22Rv1 (cell line): ENCODE measurements at regions not wholly inside any gene's neighbourhood (a gene's known extent, or its start where the extent isn't known, plus 50 kb on each side); places are given as distances from the start of the nearest gene placed in this dataset.
"Not testable (repeated sequence)": the region's sequence is repeated elsewhere in the genome, so short reads cannot be mapped to it uniquely, and the experiment has no call there.

Source experiments
- H3K27ac ChIP-seq: fragments of 450-650 bp; 2 replicates; pipeline ENCODE4 v1.5.1; 2017
- ZFX ChIP-seq: fragments of 450-650 bp; IDR thresholded peaks from 2 replicates; pipeline ENCODE4 v1.6.1; 2017; ENCODE audit warnings: antibody characterized with exemption, borderline replicate concordance
- TF ChIP-seq, protein P1 (sequence below): fragments of 450-650 bp; IDR thresholded peaks from 2 replicates; pipeline ENCODE4 v1.5.1; 2017; ENCODE audit warnings: mild to moderate bottlenecking

GRCh38 chr1:5728663-5729355 is 263.4 kb downstream of the NPHP4 start:
- H3K27ac ChIP-seq, result no peak overlapping the region
- TF ChIP-seq ZFX, result no peak
- TF ChIP-seq, protein P1, sequence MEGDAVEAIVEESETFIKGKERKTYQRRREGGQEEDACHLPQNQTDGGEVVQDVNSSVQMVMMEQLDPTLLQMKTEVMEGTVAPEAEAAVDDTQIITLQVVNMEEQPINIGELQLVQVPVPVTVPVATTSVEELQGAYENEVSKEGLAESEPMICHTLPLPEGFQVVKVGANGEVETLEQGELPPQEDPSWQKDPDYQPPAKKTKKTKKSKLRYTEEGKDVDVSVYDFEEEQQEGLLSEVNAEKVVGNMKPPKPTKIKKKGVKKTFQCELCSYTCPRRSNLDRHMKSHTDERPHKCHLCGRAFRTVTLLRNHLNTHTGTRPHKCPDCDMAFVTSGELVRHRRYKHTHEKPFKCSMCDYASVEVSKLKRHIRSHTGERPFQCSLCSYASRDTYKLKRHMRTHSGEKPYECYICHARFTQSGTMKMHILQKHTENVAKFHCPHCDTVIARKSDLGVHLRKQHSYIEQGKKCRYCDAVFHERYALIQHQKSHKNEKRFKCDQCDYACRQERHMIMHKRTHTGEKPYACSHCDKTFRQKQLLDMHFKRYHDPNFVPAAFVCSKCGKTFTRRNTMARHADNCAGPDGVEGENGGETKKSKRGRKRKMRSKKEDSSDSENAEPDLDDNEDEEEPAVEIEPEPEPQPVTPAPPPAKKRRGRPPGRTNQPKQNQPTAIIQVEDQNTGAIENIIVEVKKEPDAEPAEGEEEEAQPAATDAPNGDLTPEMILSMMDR, result no peak

DNA sequence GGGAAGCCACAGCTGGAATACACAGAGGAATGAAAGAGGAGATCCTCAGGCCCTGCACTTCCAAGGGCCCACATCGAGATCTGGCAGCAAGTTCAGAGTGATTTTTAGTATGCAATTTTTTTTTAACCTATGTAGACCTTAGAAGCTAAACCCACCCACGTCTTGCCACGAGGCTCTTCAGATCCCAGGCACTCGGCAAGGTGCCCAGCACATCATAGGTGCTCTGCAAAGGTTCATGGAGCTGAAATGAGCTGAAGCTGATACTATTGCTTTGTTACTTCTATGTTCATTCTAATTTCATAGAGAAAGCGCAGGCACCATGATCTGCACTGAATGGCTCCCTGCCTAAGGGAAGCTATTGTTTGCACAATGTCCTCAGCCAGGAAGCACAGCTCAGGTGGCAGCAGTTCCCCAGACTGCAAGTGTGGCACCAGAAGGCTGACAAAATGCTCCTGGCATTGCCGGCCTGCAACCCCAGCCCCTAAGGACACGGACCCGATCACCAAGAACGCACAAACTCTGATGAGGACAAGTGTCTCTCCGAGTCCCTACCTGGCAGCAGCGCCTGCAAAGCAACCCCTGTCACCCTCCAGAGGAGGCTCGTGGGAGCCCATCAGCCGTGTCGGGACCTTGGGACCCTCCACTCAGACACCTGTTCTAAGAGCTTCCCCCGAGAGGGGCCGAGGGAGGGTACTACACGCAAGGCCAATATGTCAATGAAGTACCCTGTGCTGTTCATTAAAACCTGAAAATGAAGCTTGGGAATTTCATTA is 264.2 kb downstream of the NPHP4 start:
- no peak for TF ChIP-seq ZFX
- TF ChIP-seq, protein P1, result no peak
- H3K27ac ChIP-seq, result no peak overlapping the region

GRCh38 chr1:5727191-5727590 is 265.0 kb downstream of the NPHP4 start:
- H3K27ac ChIP-seq, result no peak overlapping the region
- TF ChIP-seq ZFX, result no peak
- TF ChIP-seq, protein P1, result no peak

DNA sequence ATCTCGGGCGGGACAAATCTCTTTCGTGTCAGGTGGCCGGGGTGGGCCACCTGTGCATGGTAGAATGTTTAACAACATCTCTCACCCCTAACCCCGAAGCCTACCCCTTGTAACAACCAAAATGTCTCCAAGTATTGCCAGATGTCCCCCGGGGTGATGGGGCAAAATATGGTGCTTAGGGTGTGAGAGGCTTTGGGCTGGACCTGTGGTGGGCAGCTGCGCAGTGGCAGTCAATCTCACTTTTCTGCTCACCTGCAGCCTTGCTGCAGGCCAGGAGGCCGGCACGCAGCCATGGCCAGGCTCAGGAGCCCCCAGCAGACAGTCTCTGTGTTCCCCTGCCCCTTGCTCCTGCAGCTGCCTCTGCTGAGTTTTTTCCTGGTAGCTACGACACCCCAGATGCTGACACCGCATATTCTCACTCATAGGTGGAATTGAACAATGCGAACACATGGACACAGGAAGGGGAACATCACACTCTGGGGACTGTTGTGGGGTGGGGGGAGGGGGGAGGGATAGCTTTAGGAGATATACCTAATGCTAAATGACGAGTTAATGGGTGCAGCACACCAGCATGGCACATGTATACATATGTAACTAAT is 265.5 kb downstream of the NPHP4 start:
- H3K27ac ChIP-seq, result not testable (repeated sequence)

GRCh38 chr1:5725855-5726585 is 266.2 kb downstream of the NPHP4 start:
- TF ChIP-seq, protein P1, result no peak
- no peak for TF ChIP-seq ZFX
- no peak overlapping the region for H3K27ac ChIP-seq

GRCh38 chr1:5725406-5725805 is 266.8 kb downstream of the NPHP4 start:
- no peak overlapping the region for H3K27ac ChIP-seq
- TF ChIP-seq, protein P1, result no peak
- TF ChIP-seq ZFX, result no peak

DNA sequence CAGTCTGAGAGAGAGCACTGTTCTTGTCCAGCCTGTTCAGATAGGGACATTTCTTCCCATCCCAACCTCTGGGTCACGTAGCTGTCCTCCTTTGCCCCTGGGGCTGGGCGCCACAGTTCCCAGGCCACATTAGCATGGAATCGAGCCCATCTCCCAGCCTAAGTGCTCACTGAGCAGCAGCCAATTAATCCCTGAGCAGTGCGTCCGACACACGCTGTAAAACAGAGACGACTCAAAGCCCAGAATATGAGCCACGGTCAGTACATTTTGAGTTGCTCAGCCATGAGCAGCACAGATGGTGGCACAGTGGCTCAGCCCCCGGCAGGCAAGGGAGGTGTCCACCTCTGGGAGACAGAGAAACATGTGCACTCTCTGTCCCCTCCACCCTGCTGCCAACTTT is 267.4 kb downstream of the NPHP4 start:
- no peak overlapping the region for H3K27ac ChIP-seq
- TF ChIP-seq ZFX, result no peak
- TF ChIP-seq, protein P1, result no peak
